ENCODE measurements at regions not wholly inside any gene's neighbourhood (a gene's known extent, or its start where the extent isn't known, plus 50 kb on each side); places are given as distances from the start of the nearest gene placed in this dataset.

GRCh38 chr1:216841165-216841564, 117.9 kb upstream of the ESRRG start:
- TF ChIP-seq, protein P1, sequence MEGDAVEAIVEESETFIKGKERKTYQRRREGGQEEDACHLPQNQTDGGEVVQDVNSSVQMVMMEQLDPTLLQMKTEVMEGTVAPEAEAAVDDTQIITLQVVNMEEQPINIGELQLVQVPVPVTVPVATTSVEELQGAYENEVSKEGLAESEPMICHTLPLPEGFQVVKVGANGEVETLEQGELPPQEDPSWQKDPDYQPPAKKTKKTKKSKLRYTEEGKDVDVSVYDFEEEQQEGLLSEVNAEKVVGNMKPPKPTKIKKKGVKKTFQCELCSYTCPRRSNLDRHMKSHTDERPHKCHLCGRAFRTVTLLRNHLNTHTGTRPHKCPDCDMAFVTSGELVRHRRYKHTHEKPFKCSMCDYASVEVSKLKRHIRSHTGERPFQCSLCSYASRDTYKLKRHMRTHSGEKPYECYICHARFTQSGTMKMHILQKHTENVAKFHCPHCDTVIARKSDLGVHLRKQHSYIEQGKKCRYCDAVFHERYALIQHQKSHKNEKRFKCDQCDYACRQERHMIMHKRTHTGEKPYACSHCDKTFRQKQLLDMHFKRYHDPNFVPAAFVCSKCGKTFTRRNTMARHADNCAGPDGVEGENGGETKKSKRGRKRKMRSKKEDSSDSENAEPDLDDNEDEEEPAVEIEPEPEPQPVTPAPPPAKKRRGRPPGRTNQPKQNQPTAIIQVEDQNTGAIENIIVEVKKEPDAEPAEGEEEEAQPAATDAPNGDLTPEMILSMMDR (IDR thresholded peaks at IDR 0.05 in 2 of 3, conservative IDR thresholded peaks at IDR 0.05 in 1 of 3; ENCODE audit: control insufficient read depth in 2 of 3, extremely low read depth in 1 of 3, insufficient read depth in 1 of 3, low read depth in 3 of 3, low read length in 3 of 3): no peak
- TF ChIP-seq GATAD2B (conservative IDR thresholded peaks at IDR 0.05; ENCODE audit: low read depth): no peak
- TF ChIP-seq, protein P2, sequence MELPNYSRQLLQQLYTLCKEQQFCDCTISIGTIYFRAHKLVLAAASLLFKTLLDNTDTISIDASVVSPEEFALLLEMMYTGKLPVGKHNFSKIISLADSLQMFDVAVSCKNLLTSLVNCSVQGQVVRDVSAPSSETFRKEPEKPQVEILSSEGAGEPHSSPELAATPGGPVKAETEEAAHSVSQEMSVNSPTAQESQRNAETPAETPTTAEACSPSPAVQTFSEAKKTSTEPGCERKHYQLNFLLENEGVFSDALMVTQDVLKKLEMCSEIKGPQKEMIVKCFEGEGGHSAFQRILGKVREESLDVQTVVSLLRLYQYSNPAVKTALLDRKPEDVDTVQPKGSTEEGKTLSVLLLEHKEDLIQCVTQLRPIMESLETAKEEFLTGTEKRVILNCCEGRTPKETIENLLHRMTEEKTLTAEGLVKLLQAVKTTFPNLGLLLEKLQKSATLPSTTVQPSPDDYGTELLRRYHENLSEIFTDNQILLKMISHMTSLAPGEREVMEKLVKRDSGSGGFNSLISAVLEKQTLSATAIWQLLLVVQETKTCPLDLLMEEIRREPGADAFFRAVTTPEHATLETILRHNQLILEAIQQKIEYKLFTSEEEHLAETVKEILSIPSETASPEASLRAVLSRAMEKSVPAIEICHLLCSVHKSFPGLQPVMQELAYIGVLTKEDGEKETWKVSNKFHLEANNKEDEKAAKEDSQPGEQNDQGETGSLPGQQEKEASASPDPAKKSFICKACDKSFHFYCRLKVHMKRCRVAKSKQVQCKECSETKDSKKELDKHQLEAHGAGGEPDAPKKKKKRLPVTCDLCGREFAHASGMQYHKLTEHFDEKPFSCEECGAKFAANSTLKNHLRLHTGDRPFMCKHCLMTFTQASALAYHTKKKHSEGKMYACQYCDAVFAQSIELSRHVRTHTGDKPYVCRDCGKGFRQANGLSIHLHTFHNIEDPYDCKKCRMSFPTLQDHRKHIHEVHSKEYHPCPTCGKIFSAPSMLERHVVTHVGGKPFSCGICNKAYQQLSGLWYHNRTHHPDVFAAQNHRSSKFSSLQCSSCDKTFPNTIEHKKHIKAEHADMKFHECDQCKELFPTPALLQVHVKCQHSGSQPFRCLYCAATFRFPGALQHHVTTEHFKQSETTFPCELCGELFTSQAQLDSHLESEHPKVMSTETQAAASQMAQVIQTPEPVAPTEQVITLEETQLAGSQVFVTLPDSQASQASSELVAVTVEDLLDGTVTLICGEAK (IDR thresholded peaks at IDR 0.05; ENCODE audit: borderline replicate concordance): no peak
- no peak for TF ChIP-seq MXI1 (IDR thresholded peaks at IDR 0.05; ENCODE audit: low read depth, low read length)
- TF ChIP-seq BRCA1 (IDR thresholded peaks at IDR 0.05; ENCODE audit: low read depth, low read length): no peak
- no peak for TF ChIP-seq ATF7 (IDR thresholded peaks at IDR 0.05; ENCODE audit: low read depth)
- no peak for TF ChIP-seq POLR2AphosphoS5 (IDR thresholded peaks at IDR 0.05; ENCODE audit: low read length)

Measured in GM12878 (cell line).